Spinal cord (tissue), 9 donors: ENCODE measurements at regions not wholly inside any gene's neighbourhood (a gene's known extent, or its start where the extent isn't known, plus 50 kb on each side); places are given as distances from the start of the nearest gene placed in this dataset.

Experiments
- DNase-seq, 6 donors: peaks; one replicate each; pipeline versions ENCODE4 v3.0.0 to v3.0.0-alpha.2; 2013 to 2015; ENCODE audit warnings: low spot score in 6 of 6, low read depth in 4 of 6
- H3K27ac ChIP-seq: one replicate; pipeline ENCODE4 v1.5.1; 2013; ENCODE audit warnings: low read depth, low read length, control low read depth
- H3K27me3 ChIP-seq: one replicate; pipeline ENCODE4 v1.6.1; 2013; ENCODE audit warnings: low read length; ENCODE audit not compliant: control insufficient read depth, insufficient read depth
- H3K36me3 ChIP-seq: one replicate; pipeline ENCODE4 v1.6.1; 2013; ENCODE audit warnings: low read length; ENCODE audit not compliant: control insufficient read depth, insufficient read depth
- H3K4me1 ChIP-seq: one replicate; pipeline ENCODE4 v1.6.1; 2013; ENCODE audit warnings: low read length; ENCODE audit not compliant: control insufficient read depth, insufficient read depth
- H3K4me3 ChIP-seq: one replicate; pipeline ENCODE4 v1.5.1; 2013; ENCODE audit warnings: low read depth, low read length, control low read depth
- H3K9me3 ChIP-seq: one replicate; pipeline ENCODE4 v1.6.1; 2013; ENCODE audit warnings: low read length; ENCODE audit not compliant: control insufficient read depth, insufficient read depth
- WGBS: methylation state at CpG from one replicate; pipeline ENCODE4 v1.1.5; 2013; ENCODE audit warnings: missing lambda C conversion rate; ENCODE audit not compliant: insufficient coverage; 5-methylcytosine and 5-hydroxymethylcytosine counted together
- donor health status: healthy.

GRCh38 chr4:154998773-154999172, 209.7 kb upstream of the NPY2R start:
- Histone ChIP-seq H3K4me1 (no peaks in the 10 kb centered on the region), H3K27me3 (no peaks in the 10 kb centered on the region), H3K36me3 (no peaks in the 10 kb centered on the region), H3K4me3 (no peak overlapping the region), H3K9me3 (no peaks in the 10 kb centered on the region), H3K27ac (no peak overlapping the region)
- DNase-seq: no peak
- no CpG with 5 or more reads among the region's 1 CpG for WGBS

DNA sequence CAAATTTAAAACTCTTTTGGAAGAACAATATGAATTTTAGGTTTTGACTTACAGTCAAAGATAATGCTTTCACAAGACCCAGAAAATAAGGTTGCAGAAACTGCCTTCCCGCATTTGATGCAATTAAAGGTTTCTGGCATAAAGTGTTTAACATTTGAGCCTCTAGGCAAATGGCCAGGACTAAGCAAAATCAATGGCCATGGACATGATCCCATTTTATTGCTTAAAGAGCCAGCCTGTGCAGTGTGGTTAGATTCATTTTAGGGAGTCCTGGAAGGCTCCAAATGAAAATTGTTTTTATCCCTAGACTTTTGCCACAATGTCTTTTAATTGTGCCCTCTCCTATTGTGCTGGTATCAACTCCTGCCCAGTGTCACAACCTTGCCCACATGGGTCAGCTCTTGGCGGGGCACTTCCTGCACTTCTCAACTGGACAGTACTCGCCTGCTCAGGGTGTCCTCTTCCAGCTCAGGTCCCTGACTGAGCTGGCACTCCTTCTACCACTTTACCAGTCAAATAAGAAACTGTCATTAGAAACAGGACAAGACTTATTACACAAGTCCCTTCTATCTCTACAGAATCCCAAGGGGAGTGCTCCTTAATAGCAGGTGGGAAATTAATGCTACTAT, 208.4 kb upstream of the NPY2R start:
- 81% methylated on average over 3 of the region's 3 CpGs for WGBS
- H3K4me1 ChIP-seq: no peaks in the 10 kb centered on the region
- DNase-seq: no peak
- H3K36me3 ChIP-seq: no peaks in the 10 kb centered on the region
- no peak overlapping the region for H3K27ac ChIP-seq
- no peaks in the 10 kb centered on the region for H3K9me3 ChIP-seq
- no peak overlapping the region for H3K4me3 ChIP-seq
- H3K27me3 ChIP-seq: no peaks in the 10 kb centered on the region

- Histone ChIP-seq H3K4me3 (no peak overlapping the region), H3K9me3 (no peaks in the 10 kb centered on the region), H3K27ac (no peak overlapping the region), H3K4me1 (no peaks in the 10 kb centered on the region), H3K36me3 (no peaks in the 10 kb centered on the region), H3K27me3 (no peaks in the 10 kb centered on the region)
- DNase-seq: no peak
- WGBS: no CpG with 5 or more reads among the region's 2 CpGs
These were observed 207.2 kb upstream of the NPY2R start for GRCh38 chr4:155001251-155001650.

DNA sequence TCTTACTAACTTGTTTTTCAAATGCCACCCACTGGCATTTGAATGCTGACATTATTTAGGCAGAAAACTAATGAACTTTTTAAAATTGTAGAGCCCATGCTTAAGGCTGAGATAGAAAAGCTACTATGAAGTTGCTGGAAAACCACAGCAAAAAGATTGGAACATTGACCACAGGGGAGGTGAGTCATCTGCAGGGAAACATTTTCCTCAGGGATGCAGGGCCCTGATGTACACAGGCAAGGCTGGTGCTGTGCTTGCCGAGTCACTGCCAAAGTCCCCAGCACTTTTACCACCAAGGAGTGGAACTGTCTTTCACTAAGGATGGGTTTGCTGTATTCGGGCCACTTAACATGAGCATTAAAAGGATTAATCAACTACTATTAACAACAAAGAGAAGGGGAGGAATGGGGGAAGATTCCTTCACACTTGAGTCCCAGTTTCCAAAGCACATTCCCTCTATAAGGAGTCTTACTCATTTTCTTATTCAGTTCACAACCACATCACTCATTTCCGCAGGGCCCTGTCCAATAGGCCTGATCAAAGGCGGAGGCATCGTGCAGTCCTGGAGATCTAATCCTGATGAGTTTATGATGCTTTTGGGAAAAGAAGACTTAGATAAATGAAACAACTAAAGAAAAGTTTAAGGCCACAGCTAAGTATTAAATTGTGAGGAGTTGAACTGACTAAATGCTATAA, 202.9 kb upstream of the NPY2R start:
- Histone ChIP-seq H3K9me3 (no peaks in the 10 kb centered on the region), H3K4me1 (no peaks in the 10 kb centered on the region), H3K27me3 (no peaks in the 10 kb centered on the region), H3K36me3 (no peaks in the 10 kb centered on the region), H3K4me3 (no peak overlapping the region), H3K27ac (no peak overlapping the region)
- DNase-seq: no peak
- WGBS: 92% methylated on average over 2 of the region's 5 CpGs

DNA sequence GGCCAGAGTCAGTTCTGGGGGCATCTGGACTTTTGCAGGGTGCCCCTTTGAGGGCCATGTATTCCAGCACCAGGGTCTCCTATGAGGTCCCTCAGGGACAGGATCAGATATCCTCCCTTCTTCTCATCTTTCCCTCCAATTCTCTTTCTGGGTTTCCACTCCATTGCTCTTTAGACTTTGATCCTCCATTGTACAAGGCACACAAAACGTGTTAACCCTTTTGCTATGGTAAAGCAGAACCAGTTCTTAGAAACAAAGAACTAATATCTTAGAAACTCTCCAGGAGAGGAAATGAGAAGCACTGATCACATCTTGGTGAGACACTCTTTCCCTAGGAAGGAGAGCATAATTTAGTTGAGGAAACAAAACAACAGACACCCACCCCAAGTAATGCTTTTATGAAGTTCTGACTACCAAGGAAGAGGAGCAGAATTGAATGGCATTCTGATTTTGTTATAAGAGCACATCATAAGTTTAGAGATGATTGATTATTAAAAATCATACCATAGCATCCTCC, 200.7 kb upstream of the NPY2R start:
- WGBS: no CpG with 5 or more reads among the region's 1 CpG
- H3K27me3 ChIP-seq: no peaks in the 10 kb centered on the region
- no peaks in the 10 kb centered on the region for H3K9me3 ChIP-seq
- no peaks in the 10 kb centered on the region for H3K4me1 ChIP-seq
- no peak overlapping the region for H3K27ac ChIP-seq
- H3K36me3 ChIP-seq: no peaks in the 10 kb centered on the region
- no peak overlapping the region for H3K4me3 ChIP-seq
- DNase-seq: no peak

GRCh38 chr4:155008389-155008788, 200.0 kb upstream of the NPY2R start:
- DNase-seq: peak in 1 of 6 donors; percentile 57
- Histone ChIP-seq H3K27me3 (no peaks in the 10 kb centered on the region), H3K27ac (no peak overlapping the region), H3K36me3 (no peaks in the 10 kb centered on the region), H3K4me1 (no peaks in the 10 kb centered on the region), H3K4me3 (no peak overlapping the region), H3K9me3 (no peaks in the 10 kb centered on the region)
- WGBS: 92% methylated on average over 2 of the region's 2 CpGs

DNA sequence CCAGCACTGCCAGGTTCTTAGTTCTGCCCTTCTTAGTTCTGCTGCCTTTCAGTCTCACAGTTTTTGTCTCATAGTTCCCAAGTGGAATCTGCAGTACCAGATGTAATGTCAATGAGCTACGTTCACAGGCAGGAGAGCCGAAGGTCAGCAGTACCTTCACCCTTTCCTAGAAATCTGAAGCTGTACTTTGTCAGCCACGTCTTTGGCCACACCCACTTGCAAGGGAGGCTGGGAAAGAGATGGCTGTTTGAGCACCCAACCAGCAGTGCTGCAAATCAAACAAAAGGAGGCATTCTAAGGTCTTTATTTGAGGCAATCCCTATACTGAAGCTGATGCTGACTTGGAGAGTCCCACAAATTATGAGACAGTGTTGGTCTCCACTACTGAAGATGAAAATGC, 199.1 kb upstream of the NPY2R start:
- no peak overlapping the region for H3K4me3 ChIP-seq
- H3K27me3 ChIP-seq: no peaks in the 10 kb centered on the region
- DNase-seq: no peak
- WGBS: 81% methylated on average over 2 of the region's 3 CpGs
- no peaks in the 10 kb centered on the region for H3K4me1 ChIP-seq
- H3K27ac ChIP-seq: no peak overlapping the region
- no peaks in the 10 kb centered on the region for H3K9me3 ChIP-seq
- no peaks in the 10 kb centered on the region for H3K36me3 ChIP-seq

- H3K36me3 ChIP-seq: no peaks in the 10 kb centered on the region
- no peak overlapping the region for H3K27ac ChIP-seq
- 81% methylated on average over 7 of the region's 7 CpGs for WGBS
- H3K4me1 ChIP-seq: no peaks in the 10 kb centered on the region
- DNase-seq: peak in 1 of 6 donors; percentile 73
- no peaks in the 10 kb centered on the region for H3K9me3 ChIP-seq
- no peak overlapping the region for H3K4me3 ChIP-seq
- no peaks in the 10 kb centered on the region for H3K27me3 ChIP-seq
These were observed 198.1 kb upstream of the NPY2R start for GRCh38 chr4:155010376-155010775.

DNA sequence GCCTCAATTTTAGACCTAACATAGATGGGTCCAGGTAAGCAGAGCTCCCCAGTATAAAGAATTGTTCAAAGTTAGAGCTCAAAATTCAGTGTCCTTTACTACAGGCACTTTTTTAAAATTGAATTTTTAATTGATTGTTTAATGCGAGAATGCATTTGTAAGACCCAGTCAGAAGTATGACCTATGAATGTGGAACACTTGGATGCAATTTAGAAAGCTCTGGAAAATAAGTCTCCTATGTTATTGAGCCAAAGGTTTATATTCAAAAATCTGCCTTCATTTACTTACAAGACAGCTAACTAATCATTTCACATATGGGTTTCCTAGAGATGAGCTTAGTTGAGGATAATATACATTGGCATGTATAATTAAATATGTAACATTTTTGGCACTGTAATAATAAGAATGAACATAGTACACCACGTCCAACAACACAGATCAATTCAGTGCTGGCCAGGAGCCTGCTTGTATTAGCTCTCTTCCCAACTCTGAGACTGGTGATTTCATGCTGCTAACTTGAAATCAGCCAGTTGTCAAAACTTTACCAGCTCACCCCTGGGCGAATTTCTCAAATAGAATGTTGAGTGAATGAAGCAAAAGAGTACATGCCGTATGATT, 197.2 kb upstream of the NPY2R start:
- WGBS: no CpG with 5 or more reads among the region's 4 CpGs
- H3K27ac ChIP-seq: no peak overlapping the region
- no peaks in the 10 kb centered on the region for H3K4me1 ChIP-seq
- H3K4me3 ChIP-seq: no peak overlapping the region
- H3K27me3 ChIP-seq: no peaks in the 10 kb centered on the region
- H3K36me3 ChIP-seq: no peaks in the 10 kb centered on the region
- no peaks in the 10 kb centered on the region for H3K9me3 ChIP-seq
- peak in 1 of 6 donors; percentile 78 for DNase-seq

GRCh38 chr4:155012469-155012868, 196.0 kb upstream of the NPY2R start:
- Histone ChIP-seq H3K27me3 (no peaks in the 10 kb centered on the region), H3K4me1 (no peaks in the 10 kb centered on the region), H3K27ac (no peak overlapping the region), H3K9me3 (no peaks in the 10 kb centered on the region), H3K4me3 (no peak overlapping the region), H3K36me3 (no peaks in the 10 kb centered on the region)
- DNase-seq: no peak
- no CpG with 5 or more reads among the region's 1 CpG for WGBS
